Epithelial cell of prostate (primary cell): ENCODE measurements at regions not wholly inside any gene's neighbourhood (a gene's known extent, or its start where the extent isn't known, plus 50 kb on each side); places are given as distances from the start of the nearest gene placed in this dataset.

Source experiments
- DNase-seq: peaks from one replicate; pipeline ENCODE4 v3.0.0-alpha.2; 2011; ENCODE audit warnings: low read depth, low spot score
- H3K27ac ChIP-seq: fragments of 450-650 bp; 2 replicates; pipeline ENCODE4 v1.5.1; 2017; ENCODE audit warnings: mild to moderate bottlenecking

GRCh38 chr4:124566030-124566429 is 146.5 kb downstream of the ANKRD50 start:
- DNase-seq = no peak

GRCh38 chr4:124573056-124573455 is 139.5 kb downstream of the ANKRD50 start:
- no peak for DNase-seq
- no peak overlapping the region for H3K27ac ChIP-seq

More at GRCh38 chr4:124566030-124566429, 146.5 kb downstream of the ANKRD50 start:
- no peak overlapping the region for H3K27ac ChIP-seq

- no peak for DNase-seq
- no peak overlapping the region for H3K27ac ChIP-seq
Measured at GRCh38 chr4:124579896-124580295, 132.6 kb downstream of the ANKRD50 start.

- no peak for DNase-seq
Measured at GRCh38 chr4:124583797-124584196, 128.7 kb downstream of the ANKRD50 start.

GRCh38 chr4:124589786-124590185 is 122.7 kb downstream of the ANKRD50 start:
- DNase-seq = no peak
- no peak overlapping the region for H3K27ac ChIP-seq

More at GRCh38 chr4:124583797-124584196, 128.7 kb downstream of the ANKRD50 start:
- H3K27ac ChIP-seq = no peak overlapping the region

- H3K27ac ChIP-seq = no peak overlapping the region
- no peak for DNase-seq
Measured at GRCh38 chr4:124590480-124590879, 122.1 kb downstream of the ANKRD50 start.

- H3K27ac ChIP-seq = no peak overlapping the region
- no peak for DNase-seq
Measured at GRCh38 chr4:124591637-124592036, 120.9 kb downstream of the ANKRD50 start.

- no peak overlapping the region for H3K27ac ChIP-seq
- no peak for DNase-seq
Measured at GRCh38 chr4:124593494-124593893, 119.0 kb downstream of the ANKRD50 start.

GRCh38 chr4:124594945-124595344 is 117.6 kb downstream of the ANKRD50 start:
- no peak for DNase-seq
- no peak overlapping the region for H3K27ac ChIP-seq

- no peak overlapping the region for H3K27ac ChIP-seq
- no peak for DNase-seq
Measured at GRCh38 chr4:124596816-124597215, 115.7 kb downstream of the ANKRD50 start.

GRCh38 chr4:124610211-124610610 is 102.3 kb downstream of the ANKRD50 start:
- H3K27ac ChIP-seq = peak overlapping the region; percentile 8
- peak; percentile 29 for DNase-seq
